Left lung (tissue), 4 donors: ENCODE measurements at regions not wholly inside any gene's neighbourhood (a gene's known extent, or its start where the extent isn't known, plus 50 kb on each side); places are given as distances from the start of the nearest gene placed in this dataset.

Experiments
- ATAC-seq: fragments of 200-7000 bp; cut with Tn5 transposase; one replicate; pipeline ENCODE4 v1.9.1; 2020; ENCODE audit warnings: moderate library complexity
- DNase-seq, 4 donors: peaks; one replicate each; pipeline ENCODE4 v3.0.0-alpha.2; 2013 to 2020
- H3K27ac ChIP-seq, 2 donors: fragments of 200-600 bp; sonication (generic) in 1 of 2; one replicate each; pipeline versions ENCODE4 v1.5.0 to v1.8.0; 2020 to 2021
- H3K27me3 ChIP-seq, 2 donors: fragments of 200-600 bp; sonication (generic) in 1 of 2; one replicate each; pipeline versions ENCODE4 v1.5.0 to v1.8.0; 2020 to 2021
- H3K36me3 ChIP-seq, 2 donors: fragments of 200-600 bp; sonication (generic) in 1 of 2; one replicate each; pipeline versions ENCODE4 v1.5.0 to v1.8.0; 2020 to 2021
- H3K4me1 ChIP-seq, 2 donors: fragments of 200-600 bp; one replicate each; pipeline ENCODE4 v1.8.0; 2021
- H3K4me3 ChIP-seq, 2 donors: fragments of 200-600 bp; sonication (generic) in 1 of 2; one replicate each; pipeline versions ENCODE4 v1.5.0 to v1.8.0; 2020 to 2021; ENCODE audit warnings: mild to moderate bottlenecking in 1 of 2
- H3K9me3 ChIP-seq, 2 donors: fragments of 200-600 bp; sonication (generic) in 1 of 2; one replicate each; pipeline versions ENCODE4 v1.5.0 to v1.8.0; 2020 to 2021
- CTCF ChIP-seq, 2 donors: fragments of 200-600 bp; sonication (generic) in 1 of 2; IDR thresholded peaks; one replicate each; pipeline versions ENCODE4 v1.5.0 to v1.8.0; 2021; ENCODE audit warnings: antibody characterized with exemption in 2 of 2
- intact Hi-C, 2 donors: fragments of 100-400 bp; cut with DNase I; formaldehyde crosslinking; loops; one replicate each; pipeline versions ENCODE4 v1.11.2 to v1.14.2; 2022
- donor health status: DM: no; HTN: yes; CAD: no.
- donor health status: DM: no; HTN: no; CAD: no.

DNA sequence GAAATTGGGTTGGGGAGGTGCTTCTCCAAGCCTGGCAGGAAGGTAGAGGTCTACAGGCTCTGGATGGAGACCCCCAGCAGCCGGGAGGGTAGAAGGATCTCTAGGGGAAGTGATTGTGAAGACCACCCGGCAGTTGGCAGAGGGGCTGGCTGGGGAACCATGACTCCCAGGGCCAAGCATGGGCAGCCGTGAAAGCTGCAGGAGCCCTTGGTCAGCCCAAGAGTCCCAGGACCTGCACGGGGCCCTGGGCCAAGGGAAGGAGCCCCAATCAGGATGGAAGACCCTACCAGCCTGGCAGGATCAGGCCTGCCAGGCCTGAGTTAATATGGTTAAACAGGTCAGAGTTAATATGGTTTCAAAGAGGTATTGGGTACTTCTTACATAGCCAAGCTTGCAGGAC, 126.3 kb upstream of the NANOS1 start:
- H3K27me3 ChIP-seq, result peaks cover 0 to 6% of the 10 kb centered on the region in 2 donors
- no peaks in the 10 kb centered on the region for H3K36me3 ChIP-seq
- no peak overlapping the region for H3K4me3 ChIP-seq
- no peak for DNase-seq
- H3K27ac ChIP-seq, result no peak overlapping the region
- TF ChIP-seq CTCF (IDR thresholded peaks at IDR 0.05), result no peak
- H3K9me3 ChIP-seq, result peaks cover 0 to 6% of the 10 kb centered on the region in 2 donors
- H3K4me1 ChIP-seq, result no peaks in the 10 kb centered on the region
- intact Hi-C loops, result no loop called here
- ATAC-seq, result no peak

- no peaks in the 10 kb centered on the region for H3K4me1 ChIP-seq
- no peak overlapping the region for H3K4me3 ChIP-seq
- no peak for ATAC-seq
- H3K27me3 ChIP-seq, result peaks cover 0 to 6% of the 10 kb centered on the region in 2 donors
- H3K36me3 ChIP-seq, result no peaks in the 10 kb centered on the region
- DNase-seq, result no peak
- intact Hi-C loops, result no loop called here
- TF ChIP-seq CTCF (IDR thresholded peaks at IDR 0.05), result no peak
- no peak overlapping the region for H3K27ac ChIP-seq
- peaks cover 0 to 2% of the 10 kb centered on the region in 2 donors for H3K9me3 ChIP-seq
These were observed 125.8 kb upstream of the NANOS1 start for GRCh38 chr10:118903691-118904090.

DNA sequence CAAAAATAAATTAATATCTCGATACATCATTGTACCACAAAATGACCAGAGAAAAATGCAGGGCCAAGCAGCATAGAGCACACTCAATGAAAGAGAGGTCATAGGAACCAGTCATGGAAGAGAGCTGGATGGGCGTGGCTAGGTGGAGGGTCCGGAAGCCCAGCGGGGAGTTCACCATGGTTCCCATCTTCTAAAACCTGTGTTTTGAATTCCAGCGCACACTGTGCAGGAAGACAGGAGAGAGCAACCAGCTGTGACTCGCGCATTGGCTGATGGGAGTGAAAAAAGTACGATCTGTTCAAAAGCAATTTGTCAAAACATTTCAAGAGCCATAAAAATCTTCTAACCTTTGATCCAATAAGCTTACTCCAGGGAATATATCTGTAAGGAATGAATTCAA, 125.2 kb upstream of the NANOS1 start:
- no peak overlapping the region for H3K27ac ChIP-seq
- DNase-seq, result no peak
- no peaks in the 10 kb centered on the region for H3K9me3 ChIP-seq
- intact Hi-C loops, result no loop called here
- H3K36me3 ChIP-seq, result no peaks in the 10 kb centered on the region
- ATAC-seq, result no peak
- TF ChIP-seq CTCF (IDR thresholded peaks at IDR 0.05), result no peak
- H3K4me3 ChIP-seq, result no peak overlapping the region
- peaks cover 0 to 6% of the 10 kb centered on the region in 2 donors for H3K27me3 ChIP-seq
- no peaks in the 10 kb centered on the region for H3K4me1 ChIP-seq

- ATAC-seq, result no peak
These were observed 122.5 kb upstream of the NANOS1 start for GRCh38 chr10:118907051-118907450.

GRCh38 chr10:118908557-118909256, 120.8 kb upstream of the NANOS1 start:
- Histone ChIP-seq H3K4me3 (no peak overlapping the region), H3K4me1 (peaks cover 0 to 3% of the 10 kb centered on the region in 2 donors), H3K27me3 (peaks cover 0 to 2% of the 10 kb centered on the region in 2 donors), H3K9me3 (no peaks in the 10 kb centered on the region), H3K36me3 (no peaks in the 10 kb centered on the region), H3K27ac (no peak overlapping the region)
- ATAC-seq (no peak), DNase-seq (no peak)
- no peak for TF ChIP-seq CTCF (IDR thresholded peaks at IDR 0.05)
- intact Hi-C loops, result no loop called here

More at GRCh38 chr10:118907051-118907450, 122.5 kb upstream of the NANOS1 start:
- Histone ChIP-seq H3K4me1 (peaks cover 0 to 3% of the 10 kb centered on the region in 2 donors), H3K9me3 (no peaks in the 10 kb centered on the region), H3K4me3 (no peak overlapping the region), H3K36me3 (no peaks in the 10 kb centered on the region), H3K27me3 (peaks cover 0 to 6% of the 10 kb centered on the region in 2 donors), H3K27ac (no peak overlapping the region)
- no peak for TF ChIP-seq CTCF (IDR thresholded peaks at IDR 0.05)
- intact Hi-C loops, result no loop called here
- DNase-seq, result no peak
